Calu3 (cell line): ENCODE measurements at regions not wholly inside any gene's neighbourhood (a gene's known extent, or its start where the extent isn't known, plus 50 kb on each side); places are given as distances from the start of the nearest gene placed in this dataset.

Source experiments
- BruUV-seq: library from RNA; stranded (reverse); fragments of 400-500 nt; replicated peaks from 2 replicates; lab custom pipeline; 2021; lab: Mats Ljungman, UMichigan
- CTCF ChIA-PET: fragments of 300-600 bp; sonication (Branson Sonifier 250); formaldehyde crosslinking; loops from one replicate; lab custom pipeline; 2022; ENCODE audit warnings: antibody characterized with exemption; lab: Charles Lee
- DNase-seq: peaks from one replicate; pipeline ENCODE4 v3.0.0; 2022
- H3K27ac Mint-ChIP-seq: one replicate; pipeline ENCODE4 v1.8.0; 2022; ENCODE audit warnings: mixed read lengths; ENCODE audit not compliant: unreplicated experiment
- H3K27me3 Mint-ChIP-seq: one replicate; pipeline ENCODE4 v1.8.0; 2022; ENCODE audit warnings: mixed read lengths; ENCODE audit not compliant: unreplicated experiment
- H3K36me3 Mint-ChIP-seq: one replicate; pipeline ENCODE4 v1.8.0; 2022; ENCODE audit warnings: mild to moderate bottlenecking, moderate library complexity, mixed read lengths; ENCODE audit not compliant: insufficient read depth, unreplicated experiment
- H3K4me1 Mint-ChIP-seq: one replicate; pipeline ENCODE4 v1.8.0; 2022; ENCODE audit warnings: mild to moderate bottlenecking, low read depth, mixed read lengths; ENCODE audit not compliant: unreplicated experiment
- H3K4me3 Mint-ChIP-seq: one replicate; pipeline ENCODE4 v1.8.0; 2022; ENCODE audit warnings: mild to moderate bottlenecking, low read depth, moderate library complexity, mixed read lengths; ENCODE audit not compliant: unreplicated experiment
- H3K9me3 Mint-ChIP-seq: one replicate; pipeline ENCODE4 v1.8.0; 2022; ENCODE audit warnings: low read depth, mixed read lengths; ENCODE audit not compliant: unreplicated experiment
- CTCF ChIP-seq: fragments of 200-600 bp; IDR thresholded peaks from one replicate; pipeline ENCODE4 v1.8.0; 2022; ENCODE audit warnings: antibody characterized with exemption; ENCODE audit not compliant: unreplicated experiment
- intact Hi-C: fragments of 100-400 bp; cut with micrococcal nuclease; formaldehyde crosslinking; loops from one replicate; pipeline ENCODE4 v1.10.0; 2022; ENCODE audit not compliant: unreplicated experiment

GRCh38 chr6:105468850-105469249 is 66.0 kb upstream of the PREP start:
- Mint-ChIP-seq H3K4me3 (no peak overlapping the region), H3K36me3 (no peaks in the 10 kb centered on the region), H3K27me3 (peaks cover 25% of the 10 kb centered on the region), H3K9me3 (peaks cover 18% of the 10 kb centered on the region), H3K27ac (no peak overlapping the region), H3K4me1 (peaks cover 6% of the 10 kb centered on the region)
- CTCF ChIA-PET = no interaction called here
- no TSS peak for BruUV-seq
- TF ChIP-seq CTCF = no peak
- DNase-seq = no peak
- intact Hi-C loops = no loop called here

GRCh38 chr6:105460860-105461259 is 58.0 kb upstream of the PREP start:
- H3K9me3 Mint-ChIP-seq = peaks cover 14% of the 10 kb centered on the region
- H3K27ac Mint-ChIP-seq = no peak overlapping the region
- CTCF ChIA-PET = no interaction called here
- no peak for DNase-seq
- intact Hi-C loops = no loop called here
- H3K36me3 Mint-ChIP-seq = no peaks in the 10 kb centered on the region
- H3K27me3 Mint-ChIP-seq = peaks cover 18% of the 10 kb centered on the region
- no peak for TF ChIP-seq CTCF
- no TSS peak for BruUV-seq
- H3K4me1 Mint-ChIP-seq = peaks cover 13% of the 10 kb centered on the region
- no peak overlapping the region for H3K4me3 Mint-ChIP-seq

- no peak for TF ChIP-seq CTCF
- BruUV-seq = no TSS peak
- Mint-ChIP-seq H3K27ac (peak overlapping the region; percentile 39), H3K27me3 (peaks cover 11% of the 10 kb centered on the region), H3K9me3 (peaks cover 9% of the 10 kb centered on the region), H3K4me3 (no peak overlapping the region), H3K36me3 (no peaks in the 10 kb centered on the region), H3K4me1 (peaks cover 13% of the 10 kb centered on the region)
- DNase-seq = peak; percentile 7
- intact Hi-C loops = no loop called here
- CTCF ChIA-PET = interaction anchor here (0.7 kb wide), 1 partner anchor 288 kb away, joined by 3 read pairs; no protein-coding TSS in a partner anchor
These were observed 57.0 kb upstream of the PREP start for GRCh38 chr6:105459864-105460263.

GRCh38 chr6:105459049-105459448 is 56.2 kb upstream of the PREP start:
- TF ChIP-seq CTCF = no peak
- no peak for DNase-seq
- no TSS peak for BruUV-seq
- Mint-ChIP-seq H3K4me1 (peaks cover 13% of the 10 kb centered on the region), H3K9me3 (peaks cover 3% of the 10 kb centered on the region), H3K27ac (no peak overlapping the region), H3K27me3 (peaks cover 3% of the 10 kb centered on the region), H3K4me3 (no peak overlapping the region), H3K36me3 (no peaks in the 10 kb centered on the region)
- intact Hi-C loops = no loop called here
- CTCF ChIA-PET = no interaction called here

- Mint-ChIP-seq H3K36me3 (no peaks in the 10 kb centered on the region), H3K27me3 (no peaks in the 10 kb centered on the region), H3K4me3 (no peak overlapping the region), H3K4me1 (peaks cover 13% of the 10 kb centered on the region), H3K27ac (no peak overlapping the region), H3K9me3 (no peaks in the 10 kb centered on the region)
- no peak for TF ChIP-seq CTCF
- no peak for DNase-seq
- intact Hi-C loops = no loop called here
- CTCF ChIA-PET = no interaction called here
- no TSS peak for BruUV-seq
These were observed 55.7 kb upstream of the PREP start for GRCh38 chr6:105458551-105458950.
